ENCODE measurements at regions not wholly inside any gene's neighbourhood (a gene's known extent, or its start where the extent isn't known, plus 50 kb on each side); places are given as distances from the start of the nearest gene placed in this dataset.

GRCh38 chr7:121744877-121745276 lies 128.1 kb upstream of the PTPRZ1 start:
- ChIA-PET POLR2A (no interaction called here), CTCF (interaction anchor here (1.4 kb wide), 1 partner anchor 250 kb away, joined by 5 read pairs; no protein-coding TSS in a partner anchor)
- Histone ChIP-seq H3K4me2 (no peak overlapping the region), H3K4me3 (ENCODE audit: low read depth in 2 of 2, low read length in 1 of 2) (no peak overlapping the region), H2AFZ (ENCODE audit: low read depth) (no peak overlapping the region), H3K27me3 (ENCODE audit: insufficient read depth) (no peaks in the 10 kb centered on the region), H4K20me1 (ENCODE audit: insufficient read depth) (no peaks in the 10 kb centered on the region), H3K9me3 (no peaks in the 10 kb centered on the region), H3K9me2 (no peaks in the 10 kb centered on the region), H3K79me2 (ENCODE audit: insufficient read depth) (no peaks in the 10 kb centered on the region), H3F3A (replicated peaks; ENCODE audit: insufficient read depth) (no peaks in the 10 kb centered on the region), H3K27ac (ENCODE audit: low read depth in 2 of 2, low read length in 1 of 2) (no peak overlapping the region), H3K36me3 (replicated peaks in 1 of 2; ENCODE audit: control insufficient read depth in 1 of 2, insufficient read depth in 2 of 2, low read length in 1 of 2) (no peaks in the 10 kb centered on the region), H3K4me1 (ENCODE audit: control insufficient read depth in 1 of 2, insufficient read depth in 2 of 2, low read depth in 1 of 2, low read length in 1 of 2) (no peaks in the 10 kb centered on the region), H3K9ac (no peak overlapping the region)
- 2% methylated on average over 2 of the region's 2 CpGs for WGBS (ENCODE audit: low lambda C conversion rate)
- TF ChIP-seq YY1 (IDR thresholded peaks at IDR 0.05; ENCODE audit: low read depth): no peak
- no peak for TF ChIP-seq FOXJ3 (CRISPR knock-in tag; IDR thresholded peaks at IDR 0.05)
- no peak for TF ChIP-seq FOSL2 (IDR thresholded peaks at IDR 0.05; ENCODE audit: borderline replicate concordance, low read depth)
- no peak for TF ChIP-seq REST (IDR thresholded peaks at IDR 0.05; ENCODE audit: low read depth, low read length)
- no peak for TF ChIP-seq CHD2 (IDR thresholded peaks at IDR 0.05; ENCODE audit: low read length, partially characterized antibody)
- TF ChIP-seq TEAD4 (IDR thresholded peaks at IDR 0.05; ENCODE audit: borderline replicate concordance, insufficient read depth): no peak
- TF ChIP-seq USF1 (IDR thresholded peaks at IDR 0.05; ENCODE audit: borderline replicate concordance, low read depth): no peak
- TF ChIP-seq EZH2phosphoT487 (IDR thresholded peaks at IDR 0.05; ENCODE audit: borderline replicate concordance, low read depth): no peak
- TF ChIP-seq GATA2 (CRISPR knock-in tag; IDR thresholded peaks at IDR 0.05): no peak
- no peak for TF ChIP-seq MEF2A (IDR thresholded peaks at IDR 0.05; ENCODE audit: borderline replicate concordance, low read depth)
- no peak for TF ChIP-seq SMC3 (IDR thresholded peaks at IDR 0.05; ENCODE audit: low read depth, low read length)
- no peak for DNase-seq

- ChIA-PET CTCF (interaction anchor here (1.4 kb wide), 1 partner anchor 250 kb away, joined by 5 read pairs; no protein-coding TSS in a partner anchor), POLR2A (no interaction called here)
- Histone ChIP-seq H3K27me3 (ENCODE audit: insufficient read depth) (no peaks in the 10 kb centered on the region), H4K20me1 (ENCODE audit: insufficient read depth) (no peaks in the 10 kb centered on the region), H3K79me2 (ENCODE audit: insufficient read depth) (no peaks in the 10 kb centered on the region), H3K4me2 (no peak overlapping the region), H3K4me1 (ENCODE audit: control insufficient read depth in 1 of 2, insufficient read depth in 2 of 2, low read depth in 1 of 2, low read length in 1 of 2) (no peaks in the 10 kb centered on the region), H3K9me2 (no peaks in the 10 kb centered on the region), H3F3A (replicated peaks; ENCODE audit: insufficient read depth) (no peaks in the 10 kb centered on the region), H3K27ac (ENCODE audit: low read depth in 2 of 2, low read length in 1 of 2) (no peak overlapping the region), H3K9me3 (no peaks in the 10 kb centered on the region), H3K4me3 (ENCODE audit: low read depth in 2 of 2, low read length in 1 of 2) (no peak overlapping the region), H2AFZ (ENCODE audit: low read depth) (no peak overlapping the region), H3K9ac (no peak overlapping the region), H3K36me3 (replicated peaks in 1 of 2; ENCODE audit: control insufficient read depth in 1 of 2, insufficient read depth in 2 of 2, low read length in 1 of 2) (no peaks in the 10 kb centered on the region)
- no peak for TF ChIP-seq FOSL2 (IDR thresholded peaks at IDR 0.05; ENCODE audit: borderline replicate concordance, low read depth)
- TF ChIP-seq NFIC (IDR thresholded peaks at IDR 0.05; ENCODE audit: borderline replicate concordance): no peak
- no peak for TF ChIP-seq EZH2phosphoT487 (IDR thresholded peaks at IDR 0.05; ENCODE audit: borderline replicate concordance, low read depth)
- WGBS (ENCODE audit: low lambda C conversion rate): 3% methylated on average over 3 of the region's 3 CpGs
- DNase-seq: no peak
Observed at GRCh38 chr7:121744319-121744718, 128.6 kb upstream of the PTPRZ1 start.

Measured in SK-N-SH (cell line).